Neural cell (in vitro differentiated cells): ENCODE measurements at regions not wholly inside any gene's neighbourhood (a gene's known extent, or its start where the extent isn't known, plus 50 kb on each side); places are given as distances from the start of the nearest gene placed in this dataset.

Source experiments
- CTCF ChIP-seq: fragments of 450-650 bp; IDR thresholded peaks from 2 replicates; pipeline ENCODE4 v1.5.1; 2014; ENCODE audit warnings: antibody characterized with exemption, mild to moderate bottlenecking, moderate library complexity; ENCODE audit not compliant: poor library complexity, severe bottlenecking
- MXI1 ChIP-seq: fragments of 450-650 bp; conservative IDR thresholded peaks from 2 replicates; pipeline ENCODE4 v1.6.1; 2014; ENCODE audit warnings: antibody characterized with exemption, mild to moderate bottlenecking; ENCODE audit not compliant: poor library complexity, severe bottlenecking
- REST ChIP-seq: IDR thresholded peaks from 2 replicates; pipeline ENCODE4 v1.6.1; 2012; ENCODE audit warnings: borderline replicate concordance

GRCh38 chr2:12607971-12608370, 108.8 kb upstream of the TRIB2 start:
- TF ChIP-seq CTCF: no peak
- TF ChIP-seq MXI1: no peak
- no peak for TF ChIP-seq REST
